DOHH2 (cell line): ENCODE measurements at regions not wholly inside any gene's neighbourhood (a gene's known extent, or its start where the extent isn't known, plus 50 kb on each side); places are given as distances from the start of the nearest gene placed in this dataset.

Source experiments
- H3F3A ChIP-seq: fragments of 200-600 bp; sonication (generic), shearing (Covaris generic); 2 replicates; pipeline ENCODE4 v1.6.0; 2016; ENCODE audit warnings: antibody characterized with exemption, mild to moderate bottlenecking; ENCODE audit not compliant: control insufficient read depth, insufficient read depth
- H3K27ac ChIP-seq: fragments of 200-600 bp; sonication (generic); 2 replicates; pipeline ENCODE4 v1.5.1; 2014; ENCODE audit warnings: low read depth, mild to moderate bottlenecking, low read length, moderate library complexity
- H3K27me3 ChIP-seq: fragments of 200-600 bp; sonication (generic); 2 replicates; pipeline ENCODE4 v1.6.1; 2014; ENCODE audit warnings: mild to moderate bottlenecking, low read length, mixed read lengths; ENCODE audit not compliant: control insufficient read depth
- H3K36me3 ChIP-seq: fragments of 200-600 bp; sonication (generic); 2 replicates; pipeline ENCODE4 v1.6.1; 2014; ENCODE audit warnings: mild to moderate bottlenecking, low read length, moderate library complexity, mixed read lengths; ENCODE audit not compliant: control insufficient read depth
- H3K4me1 ChIP-seq: fragments of 200-600 bp; sonication (generic); 2 replicates; pipeline ENCODE4 v1.6.1; 2014; ENCODE audit warnings: mild to moderate bottlenecking, low read length, mixed read lengths; ENCODE audit not compliant: control insufficient read depth
- H3K4me2 ChIP-seq: fragments of 200-600 bp; sonication (generic); 2 replicates; pipeline ENCODE4 v1.6.0; 2014; ENCODE audit warnings: mild to moderate bottlenecking, low read length, moderate library complexity
- H3K4me3 ChIP-seq: fragments of 200-600 bp; sonication (generic); 2 replicates; pipeline ENCODE4 v1.5.1; 2014; ENCODE audit warnings: mild to moderate bottlenecking, low read length, mixed read lengths
- H3K79me2 ChIP-seq: fragments of 200-600 bp; sonication (generic); 2 replicates; pipeline ENCODE4 v1.6.1; 2014; ENCODE audit warnings: mild to moderate bottlenecking, low read length, mixed read lengths; ENCODE audit not compliant: control insufficient read depth
- H3K9me2 ChIP-seq: fragments of 200-600 bp; sonication (generic); replicated peaks from 2 replicates; pipeline ENCODE4 v1.6.1; 2014; ENCODE audit warnings: mild to moderate bottlenecking, low read length, mixed read lengths; ENCODE audit not compliant: control insufficient read depth
- H3K9me3 ChIP-seq: fragments of 200-600 bp; sonication (generic); 2 replicates; pipeline ENCODE4 v1.6.1; 2014; ENCODE audit warnings: antibody characterized with exemption, low read length, mixed read lengths; ENCODE audit not compliant: control insufficient read depth, insufficient read depth
- H4K20me1 ChIP-seq: fragments of 200-600 bp; sonication (generic); 2 replicates; pipeline ENCODE4 v1.6.0; 2014; ENCODE audit warnings: low read depth, mild to moderate bottlenecking, antibody characterized with exemption, low read length, moderate library complexity; ENCODE audit not compliant: control insufficient read depth, insufficient read depth
- EZH2phosphoT487 ChIP-seq: fragments of 200-600 bp; sonication (generic); IDR thresholded peaks from 2 replicates; pipeline ENCODE4 v1.6.1; 2017; ENCODE audit warnings: borderline replicate concordance, mild to moderate bottlenecking, antibody characterized with exemption, low read length, moderate library complexity, mixed read lengths
- TF ChIP-seq, protein P1 (sequence below): fragments of 200-600 bp; sonication (generic); IDR thresholded peaks from one replicate; pipeline ENCODE4 v1.5.1; 2014; ENCODE audit warnings: antibody characterized with exemption, mild to moderate bottlenecking, low read depth, low read length; ENCODE audit not compliant: poor library complexity, severe bottlenecking

DNA sequence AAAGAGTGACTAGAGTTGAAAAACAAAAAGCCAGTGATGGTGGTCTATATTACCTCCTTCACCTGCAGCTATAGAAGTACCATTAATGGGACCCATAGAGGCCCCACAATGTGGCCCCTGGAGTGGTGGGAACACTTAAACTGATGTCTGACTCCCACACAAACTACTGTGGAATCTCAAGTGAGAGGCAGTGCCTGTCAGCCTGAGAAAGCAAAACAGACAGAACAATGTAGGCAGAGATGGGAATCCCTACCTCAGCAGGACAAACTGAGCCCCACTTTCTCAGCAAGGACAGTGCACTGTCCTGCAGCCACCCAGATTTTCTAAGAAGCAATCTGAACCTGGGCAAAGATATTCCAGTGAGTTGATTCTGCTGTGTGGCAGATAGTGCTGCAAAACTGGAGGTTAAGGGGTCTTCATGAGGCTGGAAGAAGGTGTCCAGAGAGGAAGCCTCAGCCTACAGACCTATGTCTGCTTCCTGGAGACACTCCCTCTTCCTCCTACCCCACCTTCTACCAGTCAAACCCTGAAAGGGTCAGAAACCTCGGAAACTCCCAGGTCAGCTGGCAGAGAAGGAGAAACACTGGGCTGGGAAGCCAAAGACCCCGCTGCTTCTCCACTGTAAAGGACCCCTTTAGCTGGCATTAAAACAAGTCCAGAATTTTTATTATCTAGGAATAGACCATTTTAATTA is 228.7 kb downstream of the C1orf94 start:
- Histone ChIP-seq H3K4me1 (no peaks in the 10 kb centered on the region), H3F3A (no peaks in the 10 kb centered on the region), H3K27me3 (no peaks in the 10 kb centered on the region), H3K79me2 (no peaks in the 10 kb centered on the region), H3K36me3 (no peaks in the 10 kb centered on the region), H3K9me3 (no peaks in the 10 kb centered on the region), H3K4me2 (no peak overlapping the region), H3K27ac (no peak overlapping the region), H4K20me1 (no peaks in the 10 kb centered on the region), H3K9me2 (no peaks in the 10 kb centered on the region; the same call in 1 of the 2 replicates), H3K4me3 (no peak overlapping the region)
- TF ChIP-seq, protein P1, sequence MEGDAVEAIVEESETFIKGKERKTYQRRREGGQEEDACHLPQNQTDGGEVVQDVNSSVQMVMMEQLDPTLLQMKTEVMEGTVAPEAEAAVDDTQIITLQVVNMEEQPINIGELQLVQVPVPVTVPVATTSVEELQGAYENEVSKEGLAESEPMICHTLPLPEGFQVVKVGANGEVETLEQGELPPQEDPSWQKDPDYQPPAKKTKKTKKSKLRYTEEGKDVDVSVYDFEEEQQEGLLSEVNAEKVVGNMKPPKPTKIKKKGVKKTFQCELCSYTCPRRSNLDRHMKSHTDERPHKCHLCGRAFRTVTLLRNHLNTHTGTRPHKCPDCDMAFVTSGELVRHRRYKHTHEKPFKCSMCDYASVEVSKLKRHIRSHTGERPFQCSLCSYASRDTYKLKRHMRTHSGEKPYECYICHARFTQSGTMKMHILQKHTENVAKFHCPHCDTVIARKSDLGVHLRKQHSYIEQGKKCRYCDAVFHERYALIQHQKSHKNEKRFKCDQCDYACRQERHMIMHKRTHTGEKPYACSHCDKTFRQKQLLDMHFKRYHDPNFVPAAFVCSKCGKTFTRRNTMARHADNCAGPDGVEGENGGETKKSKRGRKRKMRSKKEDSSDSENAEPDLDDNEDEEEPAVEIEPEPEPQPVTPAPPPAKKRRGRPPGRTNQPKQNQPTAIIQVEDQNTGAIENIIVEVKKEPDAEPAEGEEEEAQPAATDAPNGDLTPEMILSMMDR = no peak
- TF ChIP-seq EZH2phosphoT487 = no peak

DNA sequence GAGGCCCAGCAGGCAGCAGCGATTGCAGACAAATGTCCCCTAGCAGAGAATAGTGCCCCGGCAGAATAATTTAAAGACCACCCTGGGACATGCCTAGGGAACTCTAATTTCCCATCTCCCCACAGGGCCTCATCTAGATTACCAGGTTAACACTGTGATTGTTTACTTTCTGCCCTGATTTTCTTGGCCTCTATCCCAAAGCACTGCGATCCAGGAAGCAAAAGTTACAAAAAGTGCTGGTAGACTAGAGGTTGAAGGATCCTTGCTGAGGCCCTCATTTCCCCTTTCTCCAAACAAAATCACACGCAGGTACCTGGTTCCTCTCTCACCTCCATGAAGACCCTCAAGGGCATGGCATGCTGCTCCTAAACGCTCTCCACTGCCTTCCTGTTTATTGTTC is 229.7 kb downstream of the C1orf94 start:
- no peaks in the 10 kb centered on the region for H3F3A ChIP-seq
- H3K9me2 ChIP-seq = no peaks in the 10 kb centered on the region; the same call in 1 of the 2 replicates
- H3K27ac ChIP-seq = no peak overlapping the region
- no peak for TF ChIP-seq EZH2phosphoT487
- TF ChIP-seq, protein P1 = no peak
- H3K4me3 ChIP-seq = no peak overlapping the region
- no peaks in the 10 kb centered on the region for H3K79me2 ChIP-seq
- H4K20me1 ChIP-seq = no peaks in the 10 kb centered on the region
- H3K4me1 ChIP-seq = no peaks in the 10 kb centered on the region
- no peak overlapping the region for H3K4me2 ChIP-seq
- no peaks in the 10 kb centered on the region for H3K36me3 ChIP-seq
- H3K27me3 ChIP-seq = no peaks in the 10 kb centered on the region
- no peaks in the 10 kb centered on the region for H3K9me3 ChIP-seq

DNA sequence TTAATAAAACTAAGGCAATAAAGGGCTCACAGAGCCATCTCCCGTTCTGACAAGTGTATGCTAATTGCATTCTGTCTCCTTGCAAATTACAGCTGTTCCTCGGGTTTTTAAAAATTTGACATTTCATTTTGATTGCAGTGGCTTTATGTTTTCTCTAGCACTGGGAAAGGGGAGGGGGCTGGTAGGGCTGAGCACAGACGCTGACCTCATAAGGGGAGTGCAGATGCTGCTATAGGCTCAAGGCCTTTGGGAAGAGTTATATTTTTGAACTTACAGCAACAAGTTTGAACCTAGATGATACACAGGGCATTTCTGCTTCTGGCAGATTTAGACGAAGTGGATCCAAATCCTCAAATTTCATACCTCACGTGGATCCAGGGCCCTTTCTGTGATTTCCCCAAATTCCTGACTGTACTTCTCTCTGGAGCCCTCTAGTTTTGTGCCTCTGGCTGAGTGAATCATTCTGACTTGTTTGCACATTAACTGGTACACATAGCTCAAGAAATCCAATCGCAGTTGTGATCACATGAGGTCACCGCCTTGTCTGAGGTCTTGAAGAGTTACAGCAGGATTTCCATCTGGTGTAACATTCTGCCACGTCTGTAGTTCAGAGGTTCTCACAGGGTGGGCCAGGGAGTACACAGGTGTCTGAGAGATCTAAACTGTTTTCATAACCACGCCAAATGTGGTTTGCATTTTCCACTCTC is 230.3 kb downstream of the C1orf94 start:
- Histone ChIP-seq H4K20me1 (no peaks in the 10 kb centered on the region), H3K27me3 (no peaks in the 10 kb centered on the region), H3K9me3 (no peaks in the 10 kb centered on the region), H3F3A (no peaks in the 10 kb centered on the region), H3K4me3 (no peak overlapping the region), H3K4me2 (no peak overlapping the region), H3K36me3 (no peaks in the 10 kb centered on the region), H3K4me1 (no peaks in the 10 kb centered on the region), H3K9me2 (no peaks in the 10 kb centered on the region; the same call in 1 of the 2 replicates), H3K27ac (no peak overlapping the region), H3K79me2 (no peaks in the 10 kb centered on the region)
- no peak for TF ChIP-seq EZH2phosphoT487
- TF ChIP-seq, protein P1 = no peak
